ENCODE measurements at regions not wholly inside any gene's neighbourhood (a gene's known extent, or its start where the extent isn't known, plus 50 kb on each side); places are given as distances from the start of the nearest gene placed in this dataset.

DNA sequence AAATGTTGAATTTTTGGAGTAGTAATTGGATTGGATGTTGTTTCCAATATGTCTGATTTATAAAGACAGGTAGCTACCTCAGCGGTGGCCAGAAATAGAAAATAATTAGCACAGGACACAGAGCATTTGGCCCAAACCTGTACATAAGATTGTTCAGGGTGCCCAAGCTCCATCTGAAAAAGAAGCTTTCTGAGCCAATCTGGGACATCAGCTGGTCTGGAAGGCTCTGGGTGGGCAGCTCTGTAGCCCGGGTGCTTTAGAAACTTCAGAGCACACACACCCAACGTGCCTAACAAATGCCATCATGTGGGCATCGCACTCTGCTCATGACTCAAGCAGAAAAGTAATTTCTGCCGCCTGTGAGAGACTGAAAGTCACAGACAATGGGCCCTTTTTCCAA is 460.7 kb downstream of the ICE1 start:
- WGBS, 2 donors: 68 to 83% methylated on average over 5 of the region's 5 CpGs
- intact Hi-C loops (cut with DNase I; ENCODE audit: low total_unique reads): no loop called here
- no peak overlapping the region for H3K4me3 ChIP-seq (ENCODE audit: low read depth, poor library complexity, severe bottlenecking)
- DNase-seq (ENCODE audit: low spot score in 2 of 2): no peak
- TF ChIP-seq, protein P1, sequence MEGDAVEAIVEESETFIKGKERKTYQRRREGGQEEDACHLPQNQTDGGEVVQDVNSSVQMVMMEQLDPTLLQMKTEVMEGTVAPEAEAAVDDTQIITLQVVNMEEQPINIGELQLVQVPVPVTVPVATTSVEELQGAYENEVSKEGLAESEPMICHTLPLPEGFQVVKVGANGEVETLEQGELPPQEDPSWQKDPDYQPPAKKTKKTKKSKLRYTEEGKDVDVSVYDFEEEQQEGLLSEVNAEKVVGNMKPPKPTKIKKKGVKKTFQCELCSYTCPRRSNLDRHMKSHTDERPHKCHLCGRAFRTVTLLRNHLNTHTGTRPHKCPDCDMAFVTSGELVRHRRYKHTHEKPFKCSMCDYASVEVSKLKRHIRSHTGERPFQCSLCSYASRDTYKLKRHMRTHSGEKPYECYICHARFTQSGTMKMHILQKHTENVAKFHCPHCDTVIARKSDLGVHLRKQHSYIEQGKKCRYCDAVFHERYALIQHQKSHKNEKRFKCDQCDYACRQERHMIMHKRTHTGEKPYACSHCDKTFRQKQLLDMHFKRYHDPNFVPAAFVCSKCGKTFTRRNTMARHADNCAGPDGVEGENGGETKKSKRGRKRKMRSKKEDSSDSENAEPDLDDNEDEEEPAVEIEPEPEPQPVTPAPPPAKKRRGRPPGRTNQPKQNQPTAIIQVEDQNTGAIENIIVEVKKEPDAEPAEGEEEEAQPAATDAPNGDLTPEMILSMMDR (IDR thresholded peaks at IDR 0.05): no peak
- no peak for TF ChIP-seq POLR2A (IDR thresholded peaks at IDR 0.05)

DNA sequence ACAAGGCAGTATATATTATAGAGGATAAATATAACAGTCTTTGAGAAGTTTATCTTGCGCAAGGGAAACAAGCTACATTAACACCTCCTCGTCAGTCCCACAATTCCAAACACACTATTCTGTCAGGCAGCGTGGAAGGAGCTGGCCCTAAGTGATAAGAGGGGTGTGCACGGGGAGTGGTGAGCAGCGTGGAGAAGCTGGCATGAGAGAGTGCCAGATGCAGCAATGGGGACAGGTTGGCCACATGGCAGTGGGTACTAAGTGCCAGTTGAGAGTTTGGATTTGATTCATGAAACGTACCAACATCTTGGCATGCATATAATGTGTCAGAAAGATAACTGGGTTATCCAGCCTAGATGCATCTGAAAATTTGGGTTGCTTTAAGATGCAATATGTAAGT is 460.2 kb downstream of the ICE1 start:
- TF ChIP-seq POLR2A (IDR thresholded peaks at IDR 0.05): no peak
- TF ChIP-seq, protein P1 (IDR thresholded peaks at IDR 0.05): no peak
- no peak overlapping the region for H3K4me3 ChIP-seq (ENCODE audit: low read depth, poor library complexity, severe bottlenecking)
- WGBS, 2 donors: 66 to 73% methylated on average over 6 of the region's 6 CpGs
- intact Hi-C loops (cut with DNase I; ENCODE audit: low total_unique reads): no loop called here
- DNase-seq (ENCODE audit: low spot score in 2 of 2): no peak

DNA sequence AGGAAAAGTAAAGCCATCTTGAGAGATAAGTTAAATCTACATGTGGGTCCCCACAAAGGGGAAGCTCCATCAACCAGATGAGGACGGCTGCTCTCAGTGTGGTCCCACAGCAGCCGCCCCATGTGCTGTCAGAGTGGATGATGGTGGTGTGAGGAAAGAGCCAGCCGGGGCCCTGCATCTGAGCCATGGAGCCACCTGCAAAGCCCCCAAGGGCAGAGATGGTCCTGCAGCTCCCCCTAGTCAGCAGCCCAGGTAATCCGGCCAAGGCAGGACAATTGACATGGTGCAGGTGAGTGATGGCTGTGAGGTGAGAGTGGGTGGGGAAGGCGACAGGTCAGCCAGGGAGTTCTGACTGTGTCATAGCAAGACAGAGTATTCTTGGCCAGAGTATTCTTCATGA is 458.8 kb downstream of the ICE1 start:
- no peak for TF ChIP-seq POLR2A (IDR thresholded peaks at IDR 0.05)
- TF ChIP-seq, protein P1 (IDR thresholded peaks at IDR 0.05): no peak
- DNase-seq (ENCODE audit: low spot score in 2 of 2): no peak

DNA sequence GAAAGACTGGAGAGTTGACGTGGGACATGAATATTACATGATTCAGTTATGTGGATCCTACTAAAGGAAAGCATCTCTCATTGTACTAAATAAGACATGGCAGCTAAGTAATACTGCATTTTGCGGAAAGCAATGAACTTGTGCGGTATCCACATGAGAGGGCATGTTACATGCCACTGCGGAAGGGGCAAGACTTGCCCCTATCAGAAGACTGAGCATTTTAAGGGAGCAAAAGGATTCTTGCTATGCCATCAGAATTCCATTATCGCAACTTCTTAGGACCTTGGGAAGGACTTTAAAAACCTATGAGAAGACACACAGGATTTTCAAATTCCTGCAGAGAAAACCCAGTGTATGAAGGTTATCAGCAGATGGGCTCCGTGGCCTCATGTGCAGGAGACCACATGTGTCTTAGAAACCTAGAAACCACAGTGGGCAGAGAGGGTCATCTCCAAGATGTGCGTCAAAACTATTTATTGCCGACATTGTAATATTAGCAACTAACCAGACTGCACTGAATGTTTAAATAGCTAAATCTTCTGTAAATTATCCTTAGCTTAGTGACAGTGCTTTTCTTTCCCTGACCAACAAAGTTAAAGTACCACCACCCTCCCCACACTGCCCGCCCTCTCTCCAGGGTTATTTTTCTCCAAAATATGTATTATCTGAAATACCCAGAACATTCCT is 457.7 kb downstream of the ICE1 start:
- TF ChIP-seq, protein P1 (IDR thresholded peaks at IDR 0.05): no peak
- no peak for TF ChIP-seq POLR2A (IDR thresholded peaks at IDR 0.05)
- intact Hi-C loops (cut with DNase I; ENCODE audit: low total_unique reads): no loop called here
- H3K4me3 ChIP-seq (ENCODE audit: low read depth, poor library complexity, severe bottlenecking): no peak overlapping the region
- no peak for DNase-seq (ENCODE audit: low spot score in 2 of 2)
- 85 to 89% methylated on average over 9 of the region's 9 CpGs for WGBS, 2 donors

More for the DNA sequence above, 458.8 kb downstream of the ICE1 start:
- H3K4me3 ChIP-seq (ENCODE audit: low read depth, poor library complexity, severe bottlenecking): no peak overlapping the region
- WGBS, 2 donors: 42 to 58% methylated on average over 5 of the region's 5 CpGs
- intact Hi-C loops (cut with DNase I; ENCODE audit: low total_unique reads): no loop called here

DNA sequence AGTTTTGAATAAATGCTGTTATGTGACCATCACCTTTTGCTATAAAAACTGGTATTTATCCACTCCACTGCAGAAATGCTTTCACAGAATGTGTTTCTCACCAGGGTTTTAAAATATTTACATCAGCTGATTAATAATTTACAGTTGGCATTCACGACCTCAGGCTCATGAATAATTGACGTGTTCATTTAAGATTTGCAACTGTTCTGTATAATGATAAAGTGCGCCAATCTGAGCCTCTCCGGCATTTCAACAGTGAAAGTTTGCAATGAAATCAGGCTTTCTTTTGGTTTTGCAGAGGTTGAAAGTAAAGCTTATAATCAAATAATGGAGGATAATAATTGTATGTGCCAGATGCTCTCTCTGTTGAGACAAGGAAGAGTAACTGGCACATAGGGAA is 434.9 kb downstream of the ICE1 start:
- TF ChIP-seq, protein P1 (IDR thresholded peaks at IDR 0.05): no peak
- TF ChIP-seq POLR2A (IDR thresholded peaks at IDR 0.05): no peak
- no peak overlapping the region for H3K4me3 ChIP-seq (ENCODE audit: low read depth, poor library complexity, severe bottlenecking)
- intact Hi-C loops (cut with DNase I; ENCODE audit: low total_unique reads): no loop called here
- WGBS, 2 donors: 60 to 66% methylated on average over 4 of the region's 4 CpGs
- no peak for DNase-seq (ENCODE audit: low spot score in 2 of 2)

DNA sequence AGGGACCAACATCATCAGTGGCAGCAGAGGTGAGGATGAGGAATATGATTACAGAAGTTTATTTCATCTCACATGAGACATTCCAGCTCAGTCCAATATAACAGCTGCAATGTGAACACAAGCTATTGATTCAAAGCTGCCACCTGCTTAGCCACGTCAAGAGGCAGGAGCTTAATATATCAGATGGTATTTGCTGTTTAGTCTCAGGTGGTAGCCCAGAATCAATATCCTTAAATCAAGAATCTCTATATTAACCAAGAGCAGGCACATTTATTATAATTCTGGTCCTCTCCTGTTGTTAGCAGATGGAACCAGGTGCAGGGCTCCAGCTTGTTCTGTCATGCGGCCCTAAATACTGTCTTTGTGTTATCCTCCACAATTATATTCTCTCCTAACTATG is 431.6 kb downstream of the ICE1 start:
- WGBS, 2 donors: 66 to 70% methylated on average over 2 of the region's 2 CpGs

More for the DNA sequence above, 431.6 kb downstream of the ICE1 start:
- no peak for TF ChIP-seq POLR2A (IDR thresholded peaks at IDR 0.05)
- TF ChIP-seq, protein P1 (IDR thresholded peaks at IDR 0.05): no peak
- DNase-seq (ENCODE audit: low spot score in 2 of 2): no peak
- intact Hi-C loops (cut with DNase I; ENCODE audit: low total_unique reads): no loop called here
- no peak overlapping the region for H3K4me3 ChIP-seq (ENCODE audit: low read depth, poor library complexity, severe bottlenecking)
